Mesenchymal stem cell (in vitro differentiated cells and primary cell): ENCODE measurements at regions not wholly inside any gene's neighbourhood (a gene's known extent, or its start where the extent isn't known, plus 50 kb on each side); places are given as distances from the start of the nearest gene placed in this dataset.
A peak's percentile ranks its signal among the peaks of the same experiment; 100 is the strongest.

Experiments
- DNase-seq: peaks from one replicate; pipeline ENCODE4 v3.0.0-alpha.2; 2013
- H2AFZ ChIP-seq: one replicate; pipeline ENCODE4 v1.6.1; 2013; ENCODE audit warnings: low read depth, mild to moderate bottlenecking, control low read depth, inconsistent platforms, low read length, moderate library complexity
- H2AK5ac ChIP-seq: 2 replicates; pipeline ENCODE4 v1.6.1; 2013; ENCODE audit warnings: low read length, moderate library complexity, mild to moderate bottlenecking, inconsistent platforms; ENCODE audit not compliant: severe bottlenecking
- H2BK120ac ChIP-seq: one replicate; pipeline ENCODE4 v1.6.1; 2013; ENCODE audit warnings: low read depth, mild to moderate bottlenecking, inconsistent platforms, low read length, moderate library complexity
- H2BK12ac ChIP-seq, 2 experiments: one replicate each; pipeline ENCODE4 v1.6.1; 2013; ENCODE audit warnings: inconsistent platforms in 2 of 2, low read length in 2 of 2, mild to moderate bottlenecking in 2 of 2, moderate library complexity in 2 of 2, control low read depth in 1 of 2
- H2BK15ac ChIP-seq: one replicate; pipeline ENCODE4 v1.6.1; 2013; ENCODE audit warnings: mild to moderate bottlenecking, low read depth, inconsistent platforms; ENCODE audit not compliant: poor library complexity, severe bottlenecking
- H2BK5ac ChIP-seq: 2 replicates; pipeline ENCODE4 v1.6.1; 2013; ENCODE audit warnings: low read depth, mild to moderate bottlenecking, low read length, control low read depth, inconsistent platforms; ENCODE audit not compliant: poor library complexity, severe bottlenecking
- H3K14ac ChIP-seq, 2 experiments: one replicate each; pipeline ENCODE4 v1.6.1; 2013; ENCODE audit warnings: inconsistent platforms in 2 of 2, low read length in 2 of 2, control low read depth in 1 of 2, mild to moderate bottlenecking in 1 of 2, moderate library complexity in 1 of 2
- H3K18ac ChIP-seq, 2 experiments: one replicate each; pipeline ENCODE4 v1.6.1; 2013; ENCODE audit warnings: inconsistent platforms in 2 of 2, low read length in 2 of 2, control low read depth in 1 of 2, low read depth in 1 of 2, mild to moderate bottlenecking in 1 of 2
- H3K23ac ChIP-seq, 2 experiments: one replicate each; pipeline ENCODE4 v1.6.1; 2013; ENCODE audit warnings: inconsistent platforms in 2 of 2, low read length in 2 of 2, mild to moderate bottlenecking in 2 of 2, moderate library complexity in 2 of 2, control low read depth in 1 of 2
- H3K27ac ChIP-seq: 2 replicates; pipeline ENCODE4 v1.5.1; 2013; ENCODE audit warnings: mild to moderate bottlenecking, moderate library complexity, low read length, control low read depth, inconsistent platforms; ENCODE audit not compliant: poor library complexity, severe bottlenecking
- H3K27me3 ChIP-seq, 2 experiments: 2 replicates each; pipeline versions ENCODE4 v1.6.1 to v1.7.0; 2013; ENCODE audit warnings: low read length in 2 of 2, mild to moderate bottlenecking in 2 of 2, moderate library complexity in 2 of 2, control low read depth in 1 of 2, inconsistent platforms in 1 of 2; ENCODE audit not compliant: control insufficient read depth in 1 of 2, insufficient read depth in 1 of 2
- H3K36me3 ChIP-seq, 2 experiments: 2 replicates each; pipeline versions ENCODE4 v1.6.1 to v1.7.0; 2013; ENCODE audit warnings: low read length in 2 of 2, control low read depth in 1 of 2, inconsistent platforms in 1 of 2, low read depth in 1 of 2, mild to moderate bottlenecking in 1 of 2; ENCODE audit not compliant: insufficient read depth in 2 of 2, control insufficient read depth in 1 of 2
- H3K4ac ChIP-seq, 2 experiments: one replicate each; pipeline ENCODE4 v1.6.1; 2013; ENCODE audit warnings: inconsistent platforms in 2 of 2, low read length in 2 of 2, mild to moderate bottlenecking in 2 of 2, moderate library complexity in 2 of 2, control low read depth in 1 of 2, low read depth in 1 of 2
- H3K4me1 ChIP-seq: 2 replicates; pipeline ENCODE4 v1.6.1; 2013; ENCODE audit warnings: low read depth, low read length, control low read depth; ENCODE audit not compliant: control insufficient read depth, insufficient read depth
- H3K4me2 ChIP-seq: 2 replicates; pipeline ENCODE4 v1.6.1; 2013; ENCODE audit warnings: low read length, mild to moderate bottlenecking, inconsistent platforms; ENCODE audit not compliant: poor library complexity, severe bottlenecking
- H3K4me3 ChIP-seq, 2 experiments: 2 replicates each; pipeline versions ENCODE4 v1.5.1 to v1.7.0; 2013; ENCODE audit warnings: low read length in 2 of 2, mild to moderate bottlenecking in 2 of 2, control low read depth in 1 of 2, low read depth in 1 of 2; ENCODE audit not compliant: insufficient read depth in 1 of 2
- H3K79me1 ChIP-seq: replicated peaks from 2 replicates; pipeline ENCODE4 v1.6.1; 2013; ENCODE audit warnings: mild to moderate bottlenecking, control low read depth, low read length, inconsistent platforms; ENCODE audit not compliant: poor library complexity, severe bottlenecking
- H3K9ac ChIP-seq: 2 replicates; pipeline ENCODE4 v1.7.0; 2013; ENCODE audit warnings: mild to moderate bottlenecking, low read length, moderate library complexity
- H3K9me3 ChIP-seq: 2 replicates; pipeline ENCODE4 v1.7.0; 2013; ENCODE audit warnings: mild to moderate bottlenecking, low read length; ENCODE audit not compliant: control insufficient read depth
- H4K8ac ChIP-seq: one replicate; pipeline ENCODE4 v1.6.1; 2013; ENCODE audit warnings: inconsistent platforms, mild to moderate bottlenecking, low read length, moderate library complexity
- H4K91ac ChIP-seq: one replicate; pipeline ENCODE4 v1.6.1; 2013; ENCODE audit warnings: mild to moderate bottlenecking, low read length, inconsistent platforms
- WGBS: methylation state at CpG from one replicate; pipeline ENCODE4 v1.1.7; 2013; ENCODE audit warnings: mixed read lengths; 5-methylcytosine and 5-hydroxymethylcytosine counted together

DNA sequence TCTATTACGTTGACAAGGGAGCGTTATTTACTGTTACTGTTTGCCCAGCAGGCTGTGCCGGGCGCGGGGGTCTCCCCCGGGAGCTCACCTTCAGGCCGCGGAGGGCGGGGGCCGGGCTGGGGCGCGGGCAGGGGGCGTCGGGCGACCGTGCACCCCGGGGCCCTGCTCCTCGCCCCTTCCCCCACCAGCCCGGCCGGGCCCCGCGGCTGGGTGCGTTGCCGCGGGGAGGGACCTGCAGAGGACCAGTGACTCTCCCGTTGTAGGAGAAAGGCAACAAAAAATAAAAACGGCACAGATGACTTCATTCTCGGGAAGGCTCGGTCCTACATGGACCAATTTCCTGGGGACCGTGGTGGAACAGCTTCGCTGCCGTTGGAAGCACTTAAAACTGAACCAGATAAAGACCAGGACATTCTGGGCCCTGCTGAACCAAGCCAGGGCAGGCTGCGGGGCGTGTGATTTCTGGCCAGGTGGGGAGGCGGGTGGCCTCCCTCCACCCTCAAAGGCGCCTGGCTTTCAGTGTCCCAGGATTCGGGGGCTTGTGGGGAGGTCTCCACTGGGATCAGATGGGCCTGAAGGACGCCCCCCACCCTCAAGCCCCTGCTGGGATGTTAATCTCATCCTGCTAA is 57.4 kb downstream of the IGLL1 start:
- H3K4me2 ChIP-seq = peak overlapping the region; percentile 71
- H2BK5ac ChIP-seq = no peak overlapping the region
- H3K4ac ChIP-seq = peak overlapping the region; percentile 88 to 99
- no peaks in the 10 kb centered on the region for H3K9me3 ChIP-seq
- H3K18ac ChIP-seq = peak overlapping the region; percentile 97 to 99
- peak overlapping the region; percentile 95 for H3K9ac ChIP-seq
- H2BK15ac ChIP-seq = peak overlapping the region; percentile 95
- H3K27me3 ChIP-seq = peaks cover 4 to 17% of the 10 kb centered on the region in 2 experiments
- peak overlapping the region in 1 of 2 experiments; percentile 83 for H3K14ac ChIP-seq
- no peak overlapping the region for H3K27ac ChIP-seq
- no peak overlapping the region for H2AFZ ChIP-seq
- no peak overlapping the region for H2AK5ac ChIP-seq
- H2BK120ac ChIP-seq = peak overlapping the region; percentile 99
- H3K36me3 ChIP-seq = no peaks in the 10 kb centered on the region
- peak overlapping the region; percentile 31 to 59 for H3K4me3 ChIP-seq
- peak overlapping the region; percentile 82 to 99 for H2BK12ac ChIP-seq
- WGBS = 5% methylated on average over 38 of the region's 38 CpGs
- peak overlapping the region; percentile 99 for H4K8ac ChIP-seq
- DNase-seq = peak; percentile 79
- H4K91ac ChIP-seq = peak overlapping the region; percentile 95
- no peak overlapping the region for H3K23ac ChIP-seq
- no peaks in the 10 kb centered on the region for H3K79me1 ChIP-seq
- peaks cover 25% of the 10 kb centered on the region for H3K4me1 ChIP-seq

DNA sequence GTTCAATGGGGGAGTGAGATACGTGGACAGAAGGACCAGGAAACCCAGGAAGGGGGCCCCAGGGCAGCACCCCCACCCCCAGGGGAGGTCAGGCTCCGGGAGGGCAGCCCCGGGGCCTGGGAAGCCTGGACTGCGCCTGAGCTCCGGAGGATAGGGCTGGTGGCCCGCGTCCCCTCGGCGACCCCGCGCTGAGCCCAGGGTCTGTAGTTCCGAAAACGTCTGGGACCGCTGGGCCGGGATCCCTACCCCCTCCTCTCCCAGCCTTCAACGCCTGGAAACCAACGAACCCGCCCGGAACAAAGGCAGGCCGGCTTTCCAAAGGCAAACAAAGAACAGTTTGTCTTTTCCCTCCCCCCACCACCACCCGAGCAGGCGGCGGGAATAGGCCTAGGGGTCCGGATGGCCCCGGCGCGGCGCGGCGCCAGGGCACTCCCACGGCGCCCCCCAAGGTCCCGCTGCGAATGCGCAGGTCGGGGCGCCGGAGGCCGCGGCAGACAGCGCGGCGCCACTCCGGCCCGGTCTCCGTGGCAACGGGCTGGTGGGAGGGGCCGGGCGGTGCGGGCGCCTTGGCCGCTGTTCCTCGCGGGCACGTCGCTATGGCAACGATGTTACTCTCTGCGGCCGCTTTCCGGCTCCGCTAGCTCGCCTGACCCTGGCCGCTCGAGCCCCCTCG is 58.5 kb downstream of the IGLL1 start:
- under 1% methylated on average over 62 of the region's 65 CpGs for WGBS
- peak overlapping the region; percentile 48 to 100 for H2BK12ac ChIP-seq

DNA sequence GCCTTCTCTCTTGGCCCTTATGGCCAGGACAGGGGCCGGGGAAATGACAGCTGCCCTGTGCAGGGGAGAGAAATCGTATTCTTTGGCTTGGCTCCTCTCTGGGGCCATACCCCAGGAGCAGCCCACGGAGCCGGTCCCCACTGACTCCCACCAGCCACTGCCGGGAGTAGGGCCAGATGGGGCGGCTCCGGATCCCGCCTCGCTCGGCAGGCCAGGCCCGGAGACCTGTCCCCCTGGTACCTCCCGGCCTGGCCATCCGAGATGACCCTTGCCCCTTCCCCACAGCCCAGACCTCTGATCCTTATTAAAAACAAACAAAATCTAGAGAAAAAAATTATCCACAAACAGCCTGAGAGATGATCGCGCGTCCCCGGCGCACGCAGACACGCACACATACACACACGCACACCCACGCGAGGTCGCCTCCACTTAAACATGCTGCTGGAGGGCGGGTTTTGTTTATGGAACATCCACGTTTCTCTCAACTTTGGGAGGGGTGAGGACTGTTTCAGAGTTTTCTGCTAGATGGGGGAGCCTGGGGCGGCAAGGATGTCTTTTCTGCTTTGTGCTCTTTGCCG is 59.1 kb downstream of the IGLL1 start:
- H2BK120ac ChIP-seq = peak overlapping the region; percentile 100
- H2BK12ac ChIP-seq = peak overlapping the region; percentile 98 to 100
- peak; percentile 86 for DNase-seq
- H3K4me1 ChIP-seq = peaks cover 22% of the 10 kb centered on the region
- H4K8ac ChIP-seq = peak overlapping the region; percentile 98
- peak overlapping the region; percentile 58 to 64 for H3K14ac ChIP-seq
- H3K79me1 ChIP-seq = no peaks in the 10 kb centered on the region
- peak overlapping the region; percentile 16 for H2AK5ac ChIP-seq
- H3K4me2 ChIP-seq = peak overlapping the region; percentile 94
- WGBS = 18% methylated on average over 23 of the region's 28 CpGs
- H3K4ac ChIP-seq = peak overlapping the region; percentile 100
- H2BK15ac ChIP-seq = peak overlapping the region; percentile 96
- peak overlapping the region; percentile 1 for H2AFZ ChIP-seq
- H3K9ac ChIP-seq = peak overlapping the region; percentile 95
- H3K27me3 ChIP-seq = peaks cover 0 to 10% of the 10 kb centered on the region in 2 experiments
- no peak overlapping the region for H2BK5ac ChIP-seq
- H3K18ac ChIP-seq = peak overlapping the region; percentile 97 to 100
- peak overlapping the region; percentile 100 for H4K91ac ChIP-seq
- peak overlapping the region in 1 of 2 experiments; percentile 76 for H3K4me3 ChIP-seq
- no peaks in the 10 kb centered on the region for H3K9me3 ChIP-seq
- H3K23ac ChIP-seq = no peak overlapping the region
- no peak overlapping the region for H3K27ac ChIP-seq
- H3K36me3 ChIP-seq = no peaks in the 10 kb centered on the region

More for the DNA sequence above, 58.5 kb downstream of the IGLL1 start:
- peaks cover 22% of the 10 kb centered on the region for H3K4me1 ChIP-seq
- H4K8ac ChIP-seq = peak overlapping the region; percentile 98
- H2BK5ac ChIP-seq = no peak overlapping the region
- peak overlapping the region; percentile 1 for H2AFZ ChIP-seq
- H2BK120ac ChIP-seq = peak overlapping the region; percentile 100
- DNase-seq = peak; percentile 95
- H3K4me2 ChIP-seq = peak overlapping the region; percentile 94
- no peak overlapping the region for H3K23ac ChIP-seq
- peak overlapping the region; percentile 100 for H3K4ac ChIP-seq
- no peaks in the 10 kb centered on the region for H3K79me1 ChIP-seq
- no peaks in the 10 kb centered on the region for H3K36me3 ChIP-seq
- H3K27me3 ChIP-seq = peaks cover 3 to 16% of the 10 kb centered on the region in 2 experiments
- H2BK15ac ChIP-seq = peak overlapping the region; percentile 95
- peak overlapping the region; percentile 16 for H2AK5ac ChIP-seq
- H3K27ac ChIP-seq = no peak overlapping the region
- H4K91ac ChIP-seq = peak overlapping the region; percentile 100
- H3K9ac ChIP-seq = peak overlapping the region; percentile 95
- H3K14ac ChIP-seq = peak overlapping the region; percentile 58 to 93
- no peaks in the 10 kb centered on the region for H3K9me3 ChIP-seq
- peak overlapping the region; percentile 56 to 76 for H3K4me3 ChIP-seq
- peak overlapping the region; percentile 97 to 100 for H3K18ac ChIP-seq
